ENCODE measurements at regions not wholly inside any gene's neighbourhood (a gene's known extent, or its start where the extent isn't known, plus 50 kb on each side); places are given as distances from the start of the nearest gene placed in this dataset.

GRCh38 chr12:40622246-40622838 is 69.9 kb upstream of the CNTN1 start:
- no peaks in the 10 kb centered on the region for H3K27me3 ChIP-seq
- H3K4me3 ChIP-seq = no peak overlapping the region
- peaks cover 0 to 3% of the 10 kb centered on the region in 2 donors for H3K4me1 ChIP-seq (replicated peaks in 1 of 2)
- WGBS, 4 donors = 23 to 43% (median 32%) methylated on average over 3 of the region's 3 CpGs
- H3K36me3 ChIP-seq (replicated peaks in 1 of 2) = no peaks in the 10 kb centered on the region
- intact Hi-C loops (cut with DNase I) = loop anchor here (5.0 kb wide), 1 partner anchor 300 kb away; no protein-coding TSS in a partner anchor
- no peak overlapping the region for H3K27ac ChIP-seq
- TF ChIP-seq POLR2A (IDR thresholded peaks at IDR 0.05) (no peak), CTCF (IDR thresholded peaks at IDR 0.05) (peak; percentile 51 to 80 (median 69))
- DNase-seq = peak; percentile 37 to 89 (median 75)
- no peaks in the 10 kb centered on the region for H3K9me3 ChIP-seq (replicated peaks in 1 of 3)

GRCh38 chr12:40632171-40632570 is 60.1 kb upstream of the CNTN1 start:
- Histone ChIP-seq H3K36me3 (replicated peaks in 1 of 2) (no peaks in the 10 kb centered on the region), H3K27ac (no peak overlapping the region), H3K9me3 (replicated peaks in 1 of 3) (no peaks in the 10 kb centered on the region), H3K27me3 (no peaks in the 10 kb centered on the region), H3K4me3 (no peak overlapping the region), H3K4me1 (replicated peaks in 1 of 2) (no peaks in the 10 kb centered on the region)
- TF ChIP-seq CTCF (IDR thresholded peaks at IDR 0.05) = no peak
- TF ChIP-seq POLR2A (IDR thresholded peaks at IDR 0.05) = no peak
- no peak for DNase-seq
- intact Hi-C loops (cut with DNase I) = no loop called here

GRCh38 chr12:40632933-40633332 is 59.3 kb upstream of the CNTN1 start:
- 34 to 67% (median 51%) methylated on average over 3 of the region's 3 CpGs for WGBS, 4 donors
- H3K36me3 ChIP-seq (replicated peaks in 1 of 2) = no peaks in the 10 kb centered on the region
- no peak overlapping the region for H3K27ac ChIP-seq
- H3K27me3 ChIP-seq = no peaks in the 10 kb centered on the region
- no peak for DNase-seq
- no peak overlapping the region for H3K4me3 ChIP-seq
- no peaks in the 10 kb centered on the region for H3K4me1 ChIP-seq (replicated peaks in 1 of 2)
- no peaks in the 10 kb centered on the region for H3K9me3 ChIP-seq (replicated peaks in 1 of 3)
- intact Hi-C loops (cut with DNase I) = no loop called here
- TF ChIP-seq POLR2A (IDR thresholded peaks at IDR 0.05) (no peak), CTCF (IDR thresholded peaks at IDR 0.05) (no peak)

GRCh38 chr12:40634517-40635131 is 57.6 kb upstream of the CNTN1 start:
- intact Hi-C loops (cut with DNase I) = no loop called here
- H3K27ac ChIP-seq = no peak overlapping the region
- TF ChIP-seq POLR2A (IDR thresholded peaks at IDR 0.05) = no peak
- no peak for TF ChIP-seq CTCF (IDR thresholded peaks at IDR 0.05)
- 49 to 66% (median 61%) methylated on average over 3 of the region's 3 CpGs for WGBS, 4 donors
- DNase-seq = no peak
- H3K9me3 ChIP-seq (replicated peaks in 1 of 3) = no peaks in the 10 kb centered on the region
- H3K4me1 ChIP-seq (replicated peaks in 1 of 2) = no peaks in the 10 kb centered on the region
- no peaks in the 10 kb centered on the region for H3K27me3 ChIP-seq
- no peaks in the 10 kb centered on the region for H3K36me3 ChIP-seq (replicated peaks in 1 of 2)
- H3K4me3 ChIP-seq = no peak overlapping the region
